ENCODE measurements at regions not wholly inside any gene's neighbourhood (a gene's known extent, or its start where the extent isn't known, plus 50 kb on each side); places are given as distances from the start of the nearest gene placed in this dataset.
"Not testable (repeated sequence)": the region's sequence is repeated elsewhere in the genome, so short reads cannot be mapped to it uniquely, and the experiment has no call there.

- DNase-seq (ENCODE audit: low spot score) = no peak
- intact Hi-C loops (cut with DNase I) = no loop called here
Measured at GRCh38 chr1:102365071-102365470, 368.3 kb upstream of the OLFM3 start.

- intact Hi-C loops (cut with DNase I) = no loop called here
- no peak for DNase-seq (ENCODE audit: low spot score)
Measured at GRCh38 chr1:102336602-102337001, 339.9 kb upstream of the OLFM3 start.

GRCh38 chr1:102318104-102318806 is 321.5 kb upstream of the OLFM3 start:
- intact Hi-C loops (cut with DNase I) = no loop called here
- no peak for DNase-seq (ENCODE audit: low spot score)

GRCh38 chr1:102315096-102315495 is 318.4 kb upstream of the OLFM3 start:
- no peak for DNase-seq (ENCODE audit: low spot score)
- intact Hi-C loops (cut with DNase I) = no loop called here

- intact Hi-C loops (cut with DNase I) = no loop called here
Measured at GRCh38 chr1:102296116-102296515, 299.4 kb upstream of the OLFM3 start.

GRCh38 chr1:102282955-102283354 is 286.2 kb upstream of the OLFM3 start:
- DNase-seq (ENCODE audit: low spot score) = no peak
- intact Hi-C loops (cut with DNase I) = no loop called here

More at GRCh38 chr1:102296116-102296515, 299.4 kb upstream of the OLFM3 start:
- peak; percentile 58 for DNase-seq (ENCODE audit: low spot score)

GRCh38 chr1:102262994-102263393 is 266.3 kb upstream of the OLFM3 start:
- intact Hi-C loops (cut with DNase I) = no loop called here
- no peak for DNase-seq (ENCODE audit: low spot score)

- no peak for DNase-seq (ENCODE audit: low spot score)
- intact Hi-C loops (cut with DNase I) = no loop called here
Measured at GRCh38 chr1:102252731-102253505, 256.2 kb upstream of the OLFM3 start.

- DNase-seq (ENCODE audit: low spot score) = no peak
- intact Hi-C loops (cut with DNase I) = no loop called here
Measured at GRCh38 chr1:102241431-102242338, 245.0 kb upstream of the OLFM3 start.

GRCh38 chr1:102239247-102239646 is 242.5 kb upstream of the OLFM3 start:
- intact Hi-C loops (cut with DNase I) = no loop called here
- no peak for DNase-seq (ENCODE audit: low spot score)

- intact Hi-C loops (cut with DNase I) = no loop called here
- peak; percentile 58 for DNase-seq (ENCODE audit: low spot score)
Measured at GRCh38 chr1:102234753-102235359, 238.1 kb upstream of the OLFM3 start.

- intact Hi-C loops (cut with DNase I) = no loop called here
- DNase-seq (ENCODE audit: low spot score) = no peak
Measured at GRCh38 chr1:102219463-102219862, 222.7 kb upstream of the OLFM3 start.

GRCh38 chr1:102210891-102211290 is 214.2 kb upstream of the OLFM3 start:
- intact Hi-C loops (cut with DNase I); DNase-seq (ENCODE audit: low spot score): not testable (repeated sequence)

GRCh38 chr1:102191723-102192122 is 195.0 kb upstream of the OLFM3 start:
- DNase-seq (ENCODE audit: low spot score) = no peak
- intact Hi-C loops (cut with DNase I) = no loop called here

- intact Hi-C loops (cut with DNase I) = no loop called here
- DNase-seq (ENCODE audit: low spot score) = no peak
Measured at GRCh38 chr1:102190429-102190828, 193.7 kb upstream of the OLFM3 start.

- DNase-seq (ENCODE audit: low spot score) = no peak
- intact Hi-C loops (cut with DNase I) = no loop called here
Measured at GRCh38 chr1:102186536-102186935, 189.8 kb upstream of the OLFM3 start.

GRCh38 chr1:102185260-102185659 is 188.5 kb upstream of the OLFM3 start:
- intact Hi-C loops (cut with DNase I) = no loop called here
- no peak for DNase-seq (ENCODE audit: low spot score)

- no peak for DNase-seq (ENCODE audit: low spot score)
- intact Hi-C loops (cut with DNase I) = no loop called here
Measured at GRCh38 chr1:102184477-102184876, 187.8 kb upstream of the OLFM3 start.

- no peak for DNase-seq (ENCODE audit: low spot score)
- intact Hi-C loops (cut with DNase I) = no loop called here
Measured at GRCh38 chr1:102183711-102184110, 187.0 kb upstream of the OLFM3 start.
